ENCODE measurements at regions not wholly inside any gene's neighbourhood (a gene's known extent, or its start where the extent isn't known, plus 50 kb on each side); places are given as distances from the start of the nearest gene placed in this dataset.

GRCh38 chr3:118196183-118196582 lies 838.5 kb downstream of the IGSF11 start:
- TF ChIP-seq CTCF (IDR thresholded peaks at IDR 0.05; ENCODE audit: extremely low read depth, missing control alignments): no peak
- no peak for DNase-seq (ENCODE audit: low spot score)

- DNase-seq (ENCODE audit: low spot score): no peak
- no peak for TF ChIP-seq CTCF (IDR thresholded peaks at IDR 0.05; ENCODE audit: extremely low read depth, missing control alignments)
Measured at GRCh38 chr3:118199044-118199443, 835.6 kb downstream of the IGSF11 start.

GRCh38 chr3:118204052-118204656 lies 830.5 kb downstream of the IGSF11 start:
- no peak for DNase-seq (ENCODE audit: low spot score)

GRCh38 chr3:118207271-118207670 lies 827.4 kb downstream of the IGSF11 start:
- DNase-seq (ENCODE audit: low spot score): no peak
- TF ChIP-seq CTCF (IDR thresholded peaks at IDR 0.05; ENCODE audit: extremely low read depth, missing control alignments): no peak

More at GRCh38 chr3:118204052-118204656, 830.5 kb downstream of the IGSF11 start:
- no peak for TF ChIP-seq CTCF (IDR thresholded peaks at IDR 0.05; ENCODE audit: extremely low read depth, missing control alignments)

- no peak for TF ChIP-seq CTCF (IDR thresholded peaks at IDR 0.05; ENCODE audit: extremely low read depth, missing control alignments)
- DNase-seq (ENCODE audit: low spot score): no peak
Measured at GRCh38 chr3:118208642-118209041, 826.0 kb downstream of the IGSF11 start.

GRCh38 chr3:118213892-118214291 lies 820.8 kb downstream of the IGSF11 start:
- no peak for DNase-seq (ENCODE audit: low spot score)
- TF ChIP-seq CTCF (IDR thresholded peaks at IDR 0.05; ENCODE audit: extremely low read depth, missing control alignments): no peak

GRCh38 chr3:118226206-118226605 lies 808.4 kb downstream of the IGSF11 start:
- no peak for TF ChIP-seq CTCF (IDR thresholded peaks at IDR 0.05; ENCODE audit: extremely low read depth, missing control alignments)
- DNase-seq (ENCODE audit: low spot score): no peak

All from GM20000 (cell line).